Liver (tissue), 8 donors: ENCODE measurements at regions not wholly inside any gene's neighbourhood (a gene's known extent, or its start where the extent isn't known, plus 50 kb on each side); places are given as distances from the start of the nearest gene placed in this dataset.

ENCODE experiments used
- DNase-seq: peaks from one replicate; pipeline ENCODE4 v3.0.0-alpha.2; 2017; ENCODE audit warnings: low spot score
- H3K27ac ChIP-seq, 2 donors: one replicate each; pipeline ENCODE4 v1.7.0; 2013; ENCODE audit warnings: inconsistent platforms in 2 of 2, low read length in 2 of 2, control low read depth in 1 of 2, low read depth in 1 of 2, mild to moderate bottlenecking in 1 of 2
- H3K27me3 ChIP-seq, 4 donors: one replicate each; pipeline versions ENCODE4 v1.6.1 to v1.7.0; 2013; ENCODE audit warnings: low read length in 3 of 4, inconsistent platforms in 1 of 4, mild to moderate bottlenecking in 1 of 4, moderate library complexity in 1 of 4; ENCODE audit not compliant: control insufficient read depth in 4 of 4, insufficient read depth in 4 of 4
- H3K36me3 ChIP-seq, 4 donors: one replicate each; pipeline versions ENCODE4 v1.6.1 to v1.7.0; 2013; ENCODE audit warnings: low read length in 3 of 4, mild to moderate bottlenecking in 3 of 4, low read depth in 1 of 4, moderate library complexity in 1 of 4; ENCODE audit not compliant: control insufficient read depth in 4 of 4, insufficient read depth in 3 of 4
- H3K4me1 ChIP-seq, 4 donors: one replicate each; pipeline versions ENCODE4 v1.6.1 to v1.7.0; 2013; ENCODE audit warnings: low read length in 3 of 4, mild to moderate bottlenecking in 3 of 4, moderate library complexity in 1 of 4; ENCODE audit not compliant: control insufficient read depth in 4 of 4, insufficient read depth in 4 of 4
- H3K4me3 ChIP-seq, 3 donors: one replicate each; pipeline versions ENCODE4 v1.6.1 to v1.7.0; 2013; ENCODE audit warnings: low read length in 3 of 3, control low read depth in 1 of 3, low read depth in 1 of 3, mild to moderate bottlenecking in 1 of 3
- H3K9ac ChIP-seq, 2 donors: one replicate each; pipeline ENCODE4 v1.7.0; 2013; ENCODE audit warnings: low read length in 2 of 2, mild to moderate bottlenecking in 2 of 2, moderate library complexity in 2 of 2, control low read depth in 1 of 2, low read depth in 1 of 2
- H3K9me3 ChIP-seq, 4 donors: one replicate each; pipeline versions ENCODE4 v1.6.1 to v1.7.0; 2013; ENCODE audit warnings: low read length in 3 of 4; ENCODE audit not compliant: control insufficient read depth in 4 of 4
- CTCF ChIP-seq: fragments of 150-350 bp; IDR thresholded peaks from 2 replicates; pipeline ENCODE4 v1.5.1; 2017; ENCODE audit warnings: improper control_type of control experiment, low read depth, low read length; ENCODE audit not compliant: missing input control
- FOXA2 ChIP-seq: IDR thresholded peaks from 2 replicates; pipeline ENCODE4 v1.6.1; 2016; ENCODE audit warnings: antibody characterized with exemption
- HNF4A ChIP-seq, 2 donors: conservative IDR thresholded peaks; 2 replicates each; pipeline ENCODE4 v1.6.1; 2016; ENCODE audit warnings: antibody characterized with exemption in 2 of 2, mild to moderate bottlenecking in 2 of 2
- JUND ChIP-seq, 2 donors: IDR thresholded peaks; 2 replicates each; pipeline ENCODE4 v1.6.1; 2016; ENCODE audit warnings: antibody characterized with exemption in 2 of 2
- MAX ChIP-seq: IDR thresholded peaks from 2 replicates; pipeline ENCODE4 v1.6.1; 2016; ENCODE audit warnings: antibody characterized with exemption
- NR2F2 ChIP-seq: IDR thresholded peaks from 2 replicates; pipeline ENCODE4 v1.6.1; 2016; ENCODE audit warnings: antibody characterized with exemption
- RAD21 ChIP-seq, 2 donors: IDR thresholded peaks; 2 replicates each; pipeline ENCODE4 v1.6.1; 2016; ENCODE audit warnings: antibody characterized with exemption in 2 of 2, mild to moderate bottlenecking in 2 of 2
- REST ChIP-seq: IDR thresholded peaks from 2 replicates; pipeline ENCODE4 v1.6.1; 2016; ENCODE audit warnings: antibody characterized with exemption, mild to moderate bottlenecking
- TAF1 ChIP-seq: conservative IDR thresholded peaks from 2 replicates; pipeline ENCODE4 v1.6.1; 2016; ENCODE audit warnings: antibody characterized with exemption, mild to moderate bottlenecking
- ZBTB33 ChIP-seq: IDR thresholded peaks from 2 replicates; pipeline ENCODE4 v1.6.1; 2016; ENCODE audit warnings: antibody characterized with exemption
- WGBS: extraction: QIAGEN DNeasy Blood & Tissue Kit; methylation state at CpG from one replicate; pipeline ENCODE4 v1.1.7; 2013; 5-methylcytosine and 5-hydroxymethylcytosine counted together
- TF ChIP-seq, protein P1 (sequence below): IDR thresholded peaks from 2 replicates; pipeline ENCODE4 v1.6.1; 2016; ENCODE audit warnings: antibody characterized with exemption
- donor health status: healthy.
- donor health status: healthy.
- donor health status: healthy.
- donor health status: healthy.
- donor health status: healthy.

- Histone ChIP-seq H3K4me1 (no peaks in the 10 kb centered on the region), H3K36me3 (no peaks in the 10 kb centered on the region), H3K27ac (no peak overlapping the region), H3K9ac (no peak overlapping the region), H3K4me3 (no peak overlapping the region), H3K9me3 (no peaks in the 10 kb centered on the region), H3K27me3 (peaks cover 0 to 4% (median 0%) of the 10 kb centered on the region in 4 donors)
- TF ChIP-seq TAF1 (no peak), NR2F2 (no peak), CTCF (no peak)
- TF ChIP-seq, protein P1, sequence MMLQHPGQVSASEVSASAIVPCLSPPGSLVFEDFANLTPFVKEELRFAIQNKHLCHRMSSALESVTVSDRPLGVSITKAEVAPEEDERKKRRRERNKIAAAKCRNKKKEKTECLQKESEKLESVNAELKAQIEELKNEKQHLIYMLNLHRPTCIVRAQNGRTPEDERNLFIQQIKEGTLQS, result no peak
- no peak for DNase-seq
These were observed 528.5 kb upstream of the GOLIM4 start for GRCh38 chr3:168624195-168624594.

DNA sequence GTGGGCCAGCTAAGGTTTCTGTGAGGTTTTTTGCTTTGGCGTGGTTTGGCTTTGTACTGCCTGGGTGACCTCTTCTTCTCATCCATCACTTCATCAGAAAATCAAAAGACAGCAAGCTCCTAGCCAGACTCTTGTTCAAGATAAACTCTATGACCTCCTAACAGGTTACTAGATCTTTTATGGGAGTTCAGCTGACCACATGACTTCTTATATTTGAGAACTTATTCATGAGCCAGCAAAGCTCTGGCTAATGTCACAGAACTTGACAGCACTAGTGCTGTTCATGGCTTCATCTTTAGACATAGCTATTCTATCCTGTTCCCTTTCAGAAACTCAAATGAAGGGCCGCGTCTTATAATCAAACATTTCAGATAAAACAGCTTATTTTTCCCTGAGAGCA lies 527.1 kb upstream of the GOLIM4 start:
- Histone ChIP-seq H3K27ac (no peak overlapping the region), H3K9ac (no peak overlapping the region), H3K27me3 (peaks cover 0 to 4% (median 0%) of the 10 kb centered on the region in 4 donors), H3K4me1 (no peaks in the 10 kb centered on the region), H3K4me3 (no peak overlapping the region), H3K36me3 (no peaks in the 10 kb centered on the region), H3K9me3 (no peaks in the 10 kb centered on the region)
- TF ChIP-seq MAX (no peak), FOXA2 (no peak), ZBTB33 (no peak), NR2F2 (no peak), CTCF (no peak)
- DNase-seq, result no peak
- WGBS, result 87% methylated on average over 3 of the region's 3 CpGs

DNA sequence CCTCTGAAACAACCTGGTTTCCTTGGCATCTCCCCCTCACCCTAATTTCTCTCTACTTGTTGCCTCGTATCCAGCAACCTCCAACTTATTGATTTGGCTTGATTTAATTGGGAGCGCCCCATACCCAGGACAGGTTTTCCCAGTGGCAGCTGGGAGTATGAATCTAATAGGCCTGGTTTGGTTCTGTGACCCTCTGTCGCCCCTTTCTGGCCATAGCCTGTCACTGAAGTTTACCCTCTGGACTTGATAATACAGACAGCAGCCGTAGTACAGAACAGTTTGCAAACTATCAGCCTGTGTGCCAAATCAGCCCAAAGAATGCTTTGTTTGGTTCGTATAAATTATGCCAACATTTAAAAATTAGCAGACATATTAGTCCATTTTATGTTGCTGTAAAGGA lies 525.1 kb upstream of the GOLIM4 start:
- DNase-seq, result no peak

More for the DNA sequence above, 525.1 kb upstream of the GOLIM4 start:
- Histone ChIP-seq H3K9ac (no peak overlapping the region), H3K27me3 (peaks cover 0 to 4% (median 0%) of the 10 kb centered on the region in 4 donors), H3K36me3 (no peaks in the 10 kb centered on the region), H3K9me3 (no peaks in the 10 kb centered on the region), H3K4me3 (no peak overlapping the region), H3K4me1 (no peaks in the 10 kb centered on the region), H3K27ac (no peak overlapping the region)
- TF ChIP-seq HNF4A (conservative IDR thresholded peaks at IDR 0.05) (peak; percentile 49 to 51), CTCF (peak; percentile 76), JUND (IDR thresholded peaks at IDR 0.05) (no peak), RAD21 (IDR thresholded peaks at IDR 0.05) (peak; percentile 89), MAX (no peak), REST (no peak)
- WGBS, result 37% methylated on average over 5 of the region's 5 CpGs
